Heart left ventricle (tissue), 16 donors: ENCODE measurements at regions not wholly inside any gene's neighbourhood (a gene's known extent, or its start where the extent isn't known, plus 50 kb on each side); places are given as distances from the start of the nearest gene placed in this dataset.
A peak's percentile ranks its signal among the peaks of the same experiment; 100 is the strongest.

Source experiments
- ATAC-seq, 4 donors: fragments of 200-7000 bp; cut with Tn5 transposase; one replicate each; pipeline ENCODE4 v1.9.1; 2020 to 2022; ENCODE audit warnings: moderate library complexity in 4 of 4, mild to moderate bottlenecking in 3 of 4, moderate number of reproducible peaks in 1 of 4
- DNase-seq, 5 donors: peaks; one replicate each; pipeline ENCODE4 v3.0.0-alpha.2; 2020
- H3K27ac ChIP-seq, 12 donors: fragments of 200-600 bp; sonication (generic) in 4 of 12; one replicate each; pipeline versions ENCODE4 v1.5.0 to v1.8.0; 2016 to 2022; ENCODE audit warnings: mild to moderate bottlenecking in 2 of 12
- H3K27me3 ChIP-seq, 9 donors: fragments of 200-600 bp; sonication (generic) in 2 of 9; one replicate each; pipeline versions ENCODE4 v1.5.1 to v1.8.0; 2016 to 2022; ENCODE audit warnings: mild to moderate bottlenecking in 3 of 9
- H3K36me3 ChIP-seq, 9 donors: fragments of 200-600 bp; sonication (generic) in 2 of 9; one replicate each; pipeline versions ENCODE4 v1.5.0 to v1.8.0; 2018 to 2022; ENCODE audit warnings: mild to moderate bottlenecking in 2 of 9
- H3K4me1 ChIP-seq, 12 donors: fragments of 200-600 bp; sonication (generic) in 4 of 12; one replicate each; pipeline versions ENCODE4 v1.5.0 to v1.8.0; 2016 to 2022; ENCODE audit warnings: mild to moderate bottlenecking in 3 of 12
- H3K4me3 ChIP-seq, 12 donors: fragments of 200-600 bp; sonication (generic) in 4 of 12; one replicate each; pipeline versions ENCODE4 v1.5.0 to v1.8.0; 2017 to 2022; ENCODE audit warnings: mild to moderate bottlenecking in 9 of 12, moderate library complexity in 4 of 12
- H3K9me3 ChIP-seq, 12 donors: fragments of 200-600 bp; sonication (generic) in 4 of 12; one replicate each; pipeline versions ENCODE4 v1.5.0 to v1.8.0; 2016 to 2022; ENCODE audit warnings: mild to moderate bottlenecking in 1 of 12
- CTCF ChIP-seq, 12 donors: fragments of 200-600 bp; sonication (generic) in 4 of 12; IDR thresholded peaks; one replicate each; pipeline versions ENCODE4 v1.5.0 to v1.8.0; 2018 to 2022; ENCODE audit warnings: antibody characterized with exemption in 12 of 12, mild to moderate bottlenecking in 5 of 12
- POLR2A ChIP-seq, 2 donors: fragments of 450-650 bp; IDR thresholded peaks; one replicate each; pipeline ENCODE4 v1.6.1; 2017; ENCODE audit warnings: antibody characterized with exemption in 2 of 2, mild to moderate bottlenecking in 2 of 2, moderate library complexity in 2 of 2
- WGBS, 4 donors: extraction: QIAGEN DNeasy Blood & Tissue Kit in 2 of 4; methylation state at CpG; one replicate each; pipeline versions ENCODE4 v1.1.5 to v1.1.7; 2013 to 2018; 5-methylcytosine and 5-hydroxymethylcytosine counted together
- intact Hi-C, 10 donors: fragments of 100-400 bp; cut with DNase I; formaldehyde crosslinking; loops; one replicate each; pipeline versions ENCODE4 v1.11.1 to v1.14.2; 2022
- donor health status: ischemic (EF 13 %, LVEDD 7.1; RV severe dilation, severe dysfunction).
- donor health status: healthy with polysubstance abuse.
- donor health status: DM: no; HTN: yes; CAD: no.
- donor health status: DM: no; HTN: no; CAD: no.
- donor health status: ischemic (EF 25% LVEDD 6.9; RV normal size, moderate dysfunction).
- donor health status: ischemic (EF 25% LVEDD 5.7; RV mildly dilated, moderate dysfunction).
- donor health status: healthy.
- donor health status: DM: yes; HTN: yes; CAD: no.
- donor health status: ischemic (EF 35%, LVEDD 5.7; RV mildly dilated, moderate dysfunction).
- donor health status: nonischemic (EF 11% LVEDD 7.7; RV severe dilation, severe dysfunction).
- donor health status: DM: yes; HTN: yes; CAD: no.
- donor health status: PGD.
- donor health status: ischemic (EF 29% LVEDD 5.4; RV normal size, mild dysfunction).
- donor health status: nonischemic (EF 23%, LVEDD 6.1; RV moderate dilation, normal function).

GRCh38 chr15:39499681-39500080 lies 81.2 kb upstream of the THBS1 start:
- intact Hi-C loops = loop anchor here in 3 of 10 donors (5.0 to 10.0 kb wide), 2 partner anchors 78 to 145 kb away; no protein-coding TSS in a partner anchor
- DNase-seq (no peak), ATAC-seq (no peak)
- Histone ChIP-seq H3K27ac (peak overlapping the region in 1 of 12 donors; percentile 60), H3K4me1 (peaks cover 0 to 37% (median 14%) of the 10 kb centered on the region in 12 donors), H3K4me3 (no peak overlapping the region), H3K36me3 (no peaks in the 10 kb centered on the region), H3K9me3 (no peaks in the 10 kb centered on the region), H3K27me3 (no peaks in the 10 kb centered on the region)
- WGBS, 4 donors = 83 to 88% (median 86%) methylated on average over 4 of the region's 4 CpGs
- TF ChIP-seq POLR2A (IDR thresholded peaks at IDR 0.05) (no peak), CTCF (IDR thresholded peaks at IDR 0.05) (no peak)

GRCh38 chr15:39501366-39502081 lies 79.4 kb upstream of the THBS1 start:
- intact Hi-C loops = no loop called here
- DNase-seq = no peak
- Histone ChIP-seq H3K27me3 (no peaks in the 10 kb centered on the region), H3K4me3 (no peak overlapping the region), H3K27ac (no peak overlapping the region), H3K9me3 (no peaks in the 10 kb centered on the region), H3K36me3 (no peaks in the 10 kb centered on the region), H3K4me1 (peaks cover 0 to 28% (median 11%) of the 10 kb centered on the region in 12 donors)
- ATAC-seq = no peak
- no peak for TF ChIP-seq POLR2A (IDR thresholded peaks at IDR 0.05)
- no peak for TF ChIP-seq CTCF (IDR thresholded peaks at IDR 0.05)
- 83 to 87% (median 85%) methylated on average over 6 of the region's 6 CpGs for WGBS, 4 donors

- ATAC-seq (no peak), DNase-seq (no peak)
- Histone ChIP-seq H3K9me3 (no peaks in the 10 kb centered on the region), H3K27ac (peak overlapping the region in 1 of 12 donors; percentile 47), H3K27me3 (no peaks in the 10 kb centered on the region), H3K4me3 (no peak overlapping the region), H3K36me3 (no peaks in the 10 kb centered on the region), H3K4me1 (peaks cover 0 to 23% (median 7%) of the 10 kb centered on the region in 12 donors)
- intact Hi-C loops = no loop called here
- TF ChIP-seq CTCF (IDR thresholded peaks at IDR 0.05) = no peak
- no peak for TF ChIP-seq POLR2A (IDR thresholded peaks at IDR 0.05)
- WGBS, 4 donors = 72 to 93% (median 90%) methylated on average over 4 of the region's 4 CpGs
Observed at GRCh38 chr15:39502082-39502447, 78.8 kb upstream of the THBS1 start.

GRCh38 chr15:39502611-39503195 lies 78.2 kb upstream of the THBS1 start:
- intact Hi-C loops = no loop called here
- no peak for DNase-seq
- no peak overlapping the region for H3K4me3 ChIP-seq
- no peak for ATAC-seq
- peak overlapping the region in 1 of 12 donors; percentile 47 for H3K27ac ChIP-seq
- no peaks in the 10 kb centered on the region for H3K36me3 ChIP-seq
- H3K9me3 ChIP-seq = no peaks in the 10 kb centered on the region
- 64 to 89% (median 69%) methylated on average over 4 of the region's 4 CpGs for whole genome bisulfite sequencing, 4 donors
- H3K4me1 ChIP-seq = peaks cover 0 to 17% (median 6%) of the 10 kb centered on the region in 12 donors
- H3K27me3 ChIP-seq = no peaks in the 10 kb centered on the region
- TF ChIP-seq CTCF (IDR thresholded peaks at IDR 0.05) (no peak), POLR2A (IDR thresholded peaks at IDR 0.05) (no peak)
